ENCODE measurements at regions not wholly inside any gene's neighbourhood (a gene's known extent, or its start where the extent isn't known, plus 50 kb on each side); places are given as distances from the start of the nearest gene placed in this dataset.

- TF ChIP-seq FOXM1 (IDR thresholded peaks at IDR 0.05; ENCODE audit: borderline replicate concordance, low read depth), result no peak
- no peak for TF ChIP-seq ZBTB7A (IDR thresholded peaks at IDR 0.05; ENCODE audit: low read depth)
- TF ChIP-seq TEAD4 (IDR thresholded peaks at IDR 0.05), result no peak
- no peak for TF ChIP-seq RAD21 (IDR thresholded peaks at IDR 0.05; ENCODE audit: low read depth)
- no peak for TF ChIP-seq CREB1 (IDR thresholded peaks at IDR 0.05; ENCODE audit: low read depth)
- TF ChIP-seq TAF1 (IDR thresholded peaks at IDR 0.05; ENCODE audit: low read depth), result no peak
- no peak for TF ChIP-seq MAX (IDR thresholded peaks at IDR 0.05)
- TF ChIP-seq REST (IDR thresholded peaks at IDR 0.05; ENCODE audit: low read depth), result no peak
- no peak for TF ChIP-seq YY1 (IDR thresholded peaks at IDR 0.05; ENCODE audit: low read depth)
- no peak for TF ChIP-seq TCF12 (IDR thresholded peaks at IDR 0.05; ENCODE audit: low read depth)
- no peak for TF ChIP-seq CEBPB (IDR thresholded peaks at IDR 0.05)
- TF ChIP-seq NFIC (IDR thresholded peaks at IDR 0.05), result no peak
Measured at GRCh38 chr1:115423776-115424175, 85.7 kb upstream of the NGF start.
